Right lobe of liver (tissue), 6 donors: ENCODE measurements at regions not wholly inside any gene's neighbourhood (a gene's known extent, or its start where the extent isn't known, plus 50 kb on each side); places are given as distances from the start of the nearest gene placed in this dataset.

Experiments used
- ATAC-seq, 4 donors: fragments of 200-7000 bp; cut with Tn5 transposase; one replicate each; pipeline ENCODE4 v1.9.1; 2020; ENCODE audit warnings: mild to moderate bottlenecking in 4 of 4, moderate library complexity in 4 of 4
- DNase-seq, 3 donors: peaks; one replicate each; pipeline ENCODE4 v3.0.0-alpha.2; 2020
- H3K27ac ChIP-seq, 3 donors: fragments of 200-600 bp; one replicate each; pipeline ENCODE4 v1.8.0; 2022
- H3K27me3 ChIP-seq, 2 donors: fragments of 200-600 bp; one replicate each; pipeline ENCODE4 v1.8.0; 2022
- H3K36me3 ChIP-seq, 4 donors: fragments of 200-600 bp; sonication (generic) in 1 of 4; one replicate each; pipeline versions ENCODE4 v1.5.1 to v1.8.0; 2017 to 2022; ENCODE audit warnings: control low read depth in 1 of 4
- H3K4me1 ChIP-seq, 4 donors: fragments of 200-600 bp; sonication (generic) in 1 of 4; one replicate each; pipeline versions ENCODE4 v1.5.1 to v1.8.0; 2017 to 2022; ENCODE audit warnings: control low read depth in 1 of 4
- H3K4me3 ChIP-seq, 3 donors: fragments of 200-600 bp; one replicate each; pipeline ENCODE4 v1.8.0; 2022
- H3K9me3 ChIP-seq, 4 donors: fragments of 200-600 bp; sonication (generic) in 1 of 4; one replicate each; pipeline versions ENCODE4 v1.5.1 to v1.8.0; 2017 to 2022; ENCODE audit warnings: control low read depth in 1 of 4
- CTCF ChIP-seq, 4 donors: fragments of 200-600 bp in 3 of 4; fragments of 450-650 bp in 1 of 4; IDR thresholded peaks; one replicate each; pipeline versions ENCODE4 v1.5.1 to v1.8.0; 2016 to 2022; ENCODE audit warnings: antibody characterized with exemption in 4 of 4, mild to moderate bottlenecking in 2 of 4
- POLR2A ChIP-seq: fragments of 450-650 bp; IDR thresholded peaks from one replicate; pipeline ENCODE4 v1.6.1; 2017; ENCODE audit warnings: antibody characterized with exemption, mild to moderate bottlenecking
- WGBS: methylation state at CpG from one replicate; pipeline ENCODE4 v1.1.6; 2018; ENCODE audit warnings: low coverage, low lambda C conversion rate; ENCODE audit not compliant: insufficient coverage; ENCODE audit errors: missing lambda C conversion rate; 5-methylcytosine and 5-hydroxymethylcytosine counted together
- intact Hi-C, 2 donors: fragments of 100-400 bp; cut with DNase I; formaldehyde crosslinking; loops; one replicate each; pipeline versions ENCODE4 v1.11.2 to v1.14.1; 2022
- donor health status: DM: no; HTN: yes; CAD: no.
- donor health status: DM: no; HTN: no; CAD: no.
- donor health status: DM: no; HTN: no; CAD: no.
- donor health status: DM: no; HTN: yes; CAD: no.
- donor health status: DM: no; HTN: yes; CAD: no.

- Histone ChIP-seq H3K27ac (no peak overlapping the region), H3K4me3 (no peak overlapping the region), H3K9me3 (no peaks in the 10 kb centered on the region), H3K27me3 (no peaks in the 10 kb centered on the region), H3K4me1 (no peaks in the 10 kb centered on the region), H3K36me3 (peaks cover 0 to 2% (median 0%) of the 10 kb centered on the region in 4 donors)
- 69% methylated on average over 5 of the region's 5 CpGs for WGBS
- no peak for TF ChIP-seq POLR2A
- no peak for TF ChIP-seq CTCF (IDR thresholded peaks at IDR 0.05)
- no peak for ATAC-seq
- intact Hi-C loops, result no loop called here
- no peak for DNase-seq
Measured at GRCh38 chr9:13020146-13021040, 245.6 kb downstream of the LURAP1L start.

- TF ChIP-seq CTCF (IDR thresholded peaks at IDR 0.05) (no peak), POLR2A (no peak)
- intact Hi-C loops, result no loop called here
- DNase-seq (no peak), ATAC-seq (no peak)
- Histone ChIP-seq H3K36me3 (peaks cover 0 to 2% (median 0%) of the 10 kb centered on the region in 4 donors), H3K27ac (no peak overlapping the region), H3K4me3 (no peak overlapping the region), H3K9me3 (no peaks in the 10 kb centered on the region), H3K4me1 (no peaks in the 10 kb centered on the region), H3K27me3 (no peaks in the 10 kb centered on the region)
- 69% methylated on average over 1 of the region's 1 CpG for WGBS
Measured at GRCh38 chr9:13022756-13023155, 247.9 kb downstream of the LURAP1L start.

GRCh38 chr9:13023498-13023897 lies 248.7 kb downstream of the LURAP1L start:
- 95% methylated on average over 2 of the region's 2 CpGs for WGBS
- intact Hi-C loops, result no loop called here
- peaks cover 0 to 2% (median 0%) of the 10 kb centered on the region in 4 donors for H3K36me3 ChIP-seq
- TF ChIP-seq CTCF (IDR thresholded peaks at IDR 0.05), result no peak
- no peak for TF ChIP-seq POLR2A
- no peaks in the 10 kb centered on the region for H3K27me3 ChIP-seq
- H3K4me3 ChIP-seq, result no peak overlapping the region
- H3K4me1 ChIP-seq, result no peaks in the 10 kb centered on the region
- DNase-seq, result no peak
- no peak for ATAC-seq
- H3K27ac ChIP-seq, result no peak overlapping the region
- H3K9me3 ChIP-seq, result no peaks in the 10 kb centered on the region

- no peak for TF ChIP-seq CTCF (IDR thresholded peaks at IDR 0.05)
- no peak for TF ChIP-seq POLR2A
Measured at GRCh38 chr9:13026956-13027355, 252.1 kb downstream of the LURAP1L start.

More at GRCh38 chr9:13026956-13027355, 252.1 kb downstream of the LURAP1L start:
- DNase-seq (no peak), ATAC-seq (no peak)
- H3K9me3 ChIP-seq, result no peaks in the 10 kb centered on the region
- no peak overlapping the region for H3K4me3 ChIP-seq
- no peaks in the 10 kb centered on the region for H3K27me3 ChIP-seq
- no peak overlapping the region for H3K27ac ChIP-seq
- no peaks in the 10 kb centered on the region for H3K4me1 ChIP-seq
- WGBS, result 43% methylated on average over 2 of the region's 3 CpGs
- intact Hi-C loops, result no loop called here
- peaks cover 0 to 2% (median 0%) of the 10 kb centered on the region in 4 donors for H3K36me3 ChIP-seq
